Coronary artery (tissue), 2 donors: ENCODE measurements at regions not wholly inside any gene's neighbourhood (a gene's known extent, or its start where the extent isn't known, plus 50 kb on each side); places are given as distances from the start of the nearest gene placed in this dataset.

Source experiments
- DNase-seq: peaks from one replicate; pipeline ENCODE4 v3.0.0-alpha.2; 2017; ENCODE audit warnings: low spot score
- H3K27ac ChIP-seq, 2 donors: fragments of 200-600 bp; sonication (generic); one replicate each; pipeline ENCODE4 v1.5.1; 2016 to 2019
- H3K4me3 ChIP-seq: fragments of 200-600 bp; sonication (generic); 2 replicates; pipeline ENCODE4 v1.5.1; 2016; ENCODE audit warnings: mild to moderate bottlenecking, moderate library complexity
- TF ChIP-seq, protein P1 (sequence below): fragments of 200-600 bp; sonication (generic); IDR thresholded peaks from one replicate; pipeline ENCODE4 v1.5.1; 2019; ENCODE audit warnings: antibody characterized with exemption

DNA sequence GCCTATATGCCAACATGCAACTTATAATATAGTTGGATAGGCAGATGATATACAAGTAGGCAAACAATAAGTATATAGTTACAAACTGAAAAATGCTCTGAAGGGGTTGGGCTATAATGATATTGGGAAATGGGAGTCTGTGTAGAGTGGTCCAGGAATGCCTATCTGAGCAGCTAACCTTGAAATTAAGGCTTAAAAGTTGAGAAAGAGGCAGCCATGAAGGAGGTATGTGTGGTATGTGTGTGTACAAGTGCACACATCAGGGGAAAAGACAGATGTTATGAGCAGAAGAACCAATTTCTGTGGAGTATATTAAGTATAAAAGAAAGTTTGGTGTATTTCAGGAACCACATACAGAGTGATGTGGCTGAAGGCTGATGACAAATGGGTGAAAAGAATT lies 154.9 kb upstream of the PAPPA start:
- DNase-seq = no peak
- Histone ChIP-seq H3K27ac (no peak overlapping the region), H3K4me3 (no peak overlapping the region)
- TF ChIP-seq, protein P1, sequence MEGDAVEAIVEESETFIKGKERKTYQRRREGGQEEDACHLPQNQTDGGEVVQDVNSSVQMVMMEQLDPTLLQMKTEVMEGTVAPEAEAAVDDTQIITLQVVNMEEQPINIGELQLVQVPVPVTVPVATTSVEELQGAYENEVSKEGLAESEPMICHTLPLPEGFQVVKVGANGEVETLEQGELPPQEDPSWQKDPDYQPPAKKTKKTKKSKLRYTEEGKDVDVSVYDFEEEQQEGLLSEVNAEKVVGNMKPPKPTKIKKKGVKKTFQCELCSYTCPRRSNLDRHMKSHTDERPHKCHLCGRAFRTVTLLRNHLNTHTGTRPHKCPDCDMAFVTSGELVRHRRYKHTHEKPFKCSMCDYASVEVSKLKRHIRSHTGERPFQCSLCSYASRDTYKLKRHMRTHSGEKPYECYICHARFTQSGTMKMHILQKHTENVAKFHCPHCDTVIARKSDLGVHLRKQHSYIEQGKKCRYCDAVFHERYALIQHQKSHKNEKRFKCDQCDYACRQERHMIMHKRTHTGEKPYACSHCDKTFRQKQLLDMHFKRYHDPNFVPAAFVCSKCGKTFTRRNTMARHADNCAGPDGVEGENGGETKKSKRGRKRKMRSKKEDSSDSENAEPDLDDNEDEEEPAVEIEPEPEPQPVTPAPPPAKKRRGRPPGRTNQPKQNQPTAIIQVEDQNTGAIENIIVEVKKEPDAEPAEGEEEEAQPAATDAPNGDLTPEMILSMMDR = no peak

DNA sequence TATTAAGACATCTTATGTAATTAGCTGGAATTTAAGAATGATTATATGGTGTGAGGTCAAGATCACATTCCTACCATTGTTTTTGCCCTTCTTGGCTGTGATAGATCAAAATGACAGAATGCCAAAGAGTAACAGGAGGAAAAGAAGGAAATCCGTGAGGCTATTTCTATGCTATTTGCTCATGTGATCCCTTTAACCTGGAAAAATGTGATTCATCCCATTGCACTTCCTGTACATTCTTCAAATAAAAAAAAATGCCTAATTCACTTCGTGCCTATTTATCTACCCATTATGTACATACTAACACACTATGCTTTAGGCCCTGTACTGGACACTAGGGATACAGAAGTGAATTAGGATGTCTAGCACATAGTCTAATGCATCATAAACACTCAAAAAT lies 154.1 kb upstream of the PAPPA start:
- Histone ChIP-seq H3K27ac (no peak overlapping the region), H3K4me3 (no peak overlapping the region)
- TF ChIP-seq, protein P1 = no peak
- DNase-seq = no peak

DNA sequence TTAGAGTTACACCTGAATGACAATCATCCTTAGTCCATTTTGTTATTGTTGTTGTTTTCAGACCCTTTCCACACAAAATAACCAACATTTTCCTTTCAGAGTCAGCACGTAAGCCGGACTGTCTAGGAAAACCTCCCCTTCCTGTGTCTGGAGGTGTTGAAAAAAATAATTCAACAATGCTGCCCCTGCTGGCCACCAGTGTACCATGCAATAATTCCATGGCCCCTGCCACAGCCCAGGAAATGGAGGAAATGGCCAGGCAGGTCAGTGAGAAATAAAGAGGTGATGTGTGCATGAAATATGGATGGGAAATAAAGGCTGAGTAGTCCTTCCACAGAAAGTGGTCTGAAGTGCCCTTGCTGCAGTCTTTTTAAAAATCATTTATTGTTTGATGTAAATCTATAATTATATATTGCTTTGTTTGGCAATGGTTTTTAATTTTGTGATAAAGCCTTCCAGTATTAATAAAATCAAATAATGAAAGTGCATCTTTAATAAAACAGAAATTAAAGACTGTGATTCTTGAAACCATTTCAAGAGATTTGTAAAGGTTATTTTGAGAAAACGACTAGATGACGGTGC lies 152.8 kb upstream of the PAPPA start:
- TF ChIP-seq, protein P1 = no peak
- DNase-seq = no peak
- Histone ChIP-seq H3K27ac (no peak overlapping the region), H3K4me3 (no peak overlapping the region)

DNA sequence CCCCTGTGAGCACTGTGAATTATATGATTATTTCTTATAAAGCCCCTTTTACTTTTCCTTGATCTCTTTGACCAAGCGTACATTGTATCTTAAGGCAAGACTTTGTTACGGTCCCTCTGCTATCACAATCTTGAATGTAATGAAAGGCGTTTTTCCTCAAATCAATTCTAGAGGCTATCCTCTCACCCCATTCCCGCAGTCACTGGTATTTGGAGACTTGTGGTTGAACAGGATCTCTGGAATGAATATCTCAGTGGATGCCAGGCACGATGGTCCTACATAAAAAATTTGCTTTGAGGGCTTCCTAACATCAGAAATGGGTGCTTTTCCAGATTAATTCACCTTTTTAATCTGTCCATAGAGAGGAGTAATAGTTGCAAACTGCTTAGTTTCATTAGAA lies 151.4 kb upstream of the PAPPA start:
- Histone ChIP-seq H3K27ac (no peak overlapping the region), H3K4me3 (no peak overlapping the region)
- DNase-seq = no peak
- TF ChIP-seq, protein P1 = no peak

DNA sequence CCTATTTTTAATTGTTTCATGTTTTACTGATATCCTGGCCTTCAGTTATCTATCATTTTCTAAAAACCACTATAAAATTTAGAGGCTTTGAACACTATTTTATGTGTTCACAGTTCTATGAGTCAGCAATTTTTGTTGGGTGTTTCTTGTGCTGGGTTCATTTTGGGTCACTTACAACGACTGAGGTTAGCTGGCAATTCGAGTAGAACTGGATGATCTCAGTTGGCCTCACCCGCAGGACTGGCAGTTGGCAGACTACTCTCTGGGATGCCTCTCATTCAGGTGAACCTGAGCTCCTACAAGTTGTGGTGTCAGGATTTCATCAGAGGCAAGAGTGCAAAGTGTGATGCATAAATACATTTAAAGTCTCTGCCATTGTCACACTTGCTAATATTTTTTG lies 151.0 kb upstream of the PAPPA start:
- DNase-seq = no peak
- H3K27ac ChIP-seq = no peak overlapping the region
- TF ChIP-seq, protein P1 = no peak
- no peak overlapping the region for H3K4me3 ChIP-seq

DNA sequence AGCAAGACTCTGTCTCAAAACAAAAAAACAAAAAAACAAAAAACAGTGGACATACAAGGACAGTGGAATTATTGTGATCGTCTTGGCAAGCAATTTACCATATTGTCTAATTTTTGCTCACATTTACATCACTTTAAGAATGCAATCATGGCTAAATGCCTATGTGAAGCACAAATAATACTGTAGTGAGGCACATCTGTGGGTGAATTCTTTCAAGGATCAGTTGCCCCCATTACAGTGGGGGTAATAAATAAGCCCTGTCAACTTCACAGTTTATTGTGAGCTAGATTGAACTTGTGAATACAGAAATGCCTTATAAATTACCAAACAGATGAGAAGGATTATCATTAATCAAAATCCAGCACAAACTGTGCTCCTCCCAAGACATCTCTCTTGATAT lies 150.2 kb upstream of the PAPPA start:
- Histone ChIP-seq H3K4me3 (no peak overlapping the region), H3K27ac (no peak overlapping the region)
- TF ChIP-seq, protein P1 = no peak
- no peak for DNase-seq

DNA sequence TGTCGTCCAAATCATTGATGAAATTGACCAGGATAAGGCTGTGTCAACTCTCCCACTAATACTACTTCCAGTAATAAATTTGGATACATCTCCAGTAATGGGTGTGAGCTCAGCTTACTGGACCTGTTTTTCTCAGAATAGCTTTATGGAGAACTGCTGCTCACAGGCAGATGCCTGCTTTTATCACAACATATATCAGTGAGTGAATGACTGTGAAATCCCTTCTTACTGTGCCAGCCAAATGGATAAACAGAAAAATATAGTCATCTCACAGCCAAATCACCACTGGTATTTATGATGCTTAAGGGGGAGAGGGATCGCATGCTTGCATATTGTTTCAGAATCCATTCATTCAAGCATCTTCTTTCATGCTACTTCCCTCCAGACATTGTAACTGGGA lies 148.4 kb upstream of the PAPPA start:
- H3K27ac ChIP-seq = no peak overlapping the region
- TF ChIP-seq, protein P1 = no peak
- no peak for DNase-seq

More for the DNA sequence above, 148.4 kb upstream of the PAPPA start:
- H3K4me3 ChIP-seq = no peak overlapping the region
